Endothelial cell of umbilical vein (primary cell): ENCODE measurements at regions not wholly inside any gene's neighbourhood (a gene's known extent, or its start where the extent isn't known, plus 50 kb on each side); places are given as distances from the start of the nearest gene placed in this dataset.

Experiments used
- GATA2 ChIP-seq: IDR thresholded peaks from 2 replicates; pipeline ENCODE4 v1.7.0; 2011; ENCODE audit warnings: low read depth, mild to moderate bottlenecking, moderate library complexity, mixed read lengths, low read length; ENCODE audit not compliant: insufficient read length, insufficient read depth
- MYC ChIP-seq: IDR thresholded peaks from one replicate; pipeline ENCODE4 v1.6.1; 2011; ENCODE audit warnings: mild to moderate bottlenecking, low read depth, low read length
- POLR2A ChIP-seq: IDR thresholded peaks from 2 replicates; pipeline ENCODE4 v1.6.1; 2012; ENCODE audit warnings: low read depth, mild to moderate bottlenecking, control low read depth, low read length
- POLR2AphosphoS5 ChIP-seq: IDR thresholded peaks from 2 replicates; pipeline ENCODE4 v1.6.1; 2012; ENCODE audit warnings: low read depth, mild to moderate bottlenecking, control low read depth, low read length, moderate library complexity; ENCODE audit not compliant: insufficient read depth
- TF ChIP-seq, protein P1 (sequence below), 2 donors: IDR thresholded peaks; 1 replicate in 1 of 2; 2 replicates in 1 of 2; pipeline ENCODE4 v1.5.1; 2011; ENCODE audit warnings: low read length in 2 of 2, mild to moderate bottlenecking in 2 of 2, moderate library complexity in 2 of 2, control low read depth in 1 of 2, inconsistent platforms in 1 of 2, low read depth in 1 of 2; ENCODE audit not compliant: insufficient read depth in 1 of 2; ENCODE audit errors: extremely low read depth in 1 of 2

DNA sequence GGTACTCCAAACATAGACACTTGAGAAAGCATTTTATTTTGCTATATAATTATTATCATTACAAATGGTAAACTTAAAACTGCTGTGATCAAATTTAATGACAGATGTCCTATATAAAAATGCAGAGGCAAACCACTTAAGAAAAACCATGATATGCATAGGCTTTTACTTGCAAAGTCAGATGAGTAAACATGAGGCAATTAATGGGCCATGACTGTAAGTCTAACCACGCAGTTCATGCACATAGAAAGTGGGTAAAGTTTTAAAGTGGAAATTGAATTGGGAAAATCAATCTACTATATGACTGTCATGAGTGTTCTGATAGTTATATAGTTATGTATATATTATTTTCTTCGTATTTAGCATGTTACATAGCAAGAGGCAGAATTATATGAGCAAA, 219.2 kb downstream of the PTPRC start:
- TF ChIP-seq MYC: no peak
- no peak for TF ChIP-seq POLR2A
- TF ChIP-seq GATA2: no peak
- TF ChIP-seq, protein P1, sequence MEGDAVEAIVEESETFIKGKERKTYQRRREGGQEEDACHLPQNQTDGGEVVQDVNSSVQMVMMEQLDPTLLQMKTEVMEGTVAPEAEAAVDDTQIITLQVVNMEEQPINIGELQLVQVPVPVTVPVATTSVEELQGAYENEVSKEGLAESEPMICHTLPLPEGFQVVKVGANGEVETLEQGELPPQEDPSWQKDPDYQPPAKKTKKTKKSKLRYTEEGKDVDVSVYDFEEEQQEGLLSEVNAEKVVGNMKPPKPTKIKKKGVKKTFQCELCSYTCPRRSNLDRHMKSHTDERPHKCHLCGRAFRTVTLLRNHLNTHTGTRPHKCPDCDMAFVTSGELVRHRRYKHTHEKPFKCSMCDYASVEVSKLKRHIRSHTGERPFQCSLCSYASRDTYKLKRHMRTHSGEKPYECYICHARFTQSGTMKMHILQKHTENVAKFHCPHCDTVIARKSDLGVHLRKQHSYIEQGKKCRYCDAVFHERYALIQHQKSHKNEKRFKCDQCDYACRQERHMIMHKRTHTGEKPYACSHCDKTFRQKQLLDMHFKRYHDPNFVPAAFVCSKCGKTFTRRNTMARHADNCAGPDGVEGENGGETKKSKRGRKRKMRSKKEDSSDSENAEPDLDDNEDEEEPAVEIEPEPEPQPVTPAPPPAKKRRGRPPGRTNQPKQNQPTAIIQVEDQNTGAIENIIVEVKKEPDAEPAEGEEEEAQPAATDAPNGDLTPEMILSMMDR (IDR thresholded peaks at IDR 0.05; ENCODE audit: extremely low read depth in 1 of 2, insufficient read depth in 1 of 2, low read depth in 1 of 2, low read length in 2 of 2): no peak
- TF ChIP-seq POLR2AphosphoS5: no peak
